ENCODE measurements at regions not wholly inside any gene's neighbourhood (a gene's known extent, or its start where the extent isn't known, plus 50 kb on each side); places are given as distances from the start of the nearest gene placed in this dataset.
"Not testable (repeated sequence)": the region's sequence is repeated elsewhere in the genome, so short reads cannot be mapped to it uniquely, and the experiment has no call there.

GRCh38 chr2:113328572-113328971 lies 49.9 kb upstream of the PAX8 start:
- H3K4me3 Mint-ChIP-seq; H3K27ac Mint-ChIP-seq; H3K36me3 Mint-ChIP-seq; ATAC-seq; H3K4me1 Mint-ChIP-seq (ENCODE audit: low read depth in 2 of 2); H3K9me3 Mint-ChIP-seq; DNase-seq (ENCODE audit: low spot score): not testable (repeated sequence)
- peaks cover 21 to 41% of the 10 kb centered on the region in 2 donors for H3K27me3 Mint-ChIP-seq
